HEK293 (cell line): ENCODE measurements at regions not wholly inside any gene's neighbourhood (a gene's known extent, or its start where the extent isn't known, plus 50 kb on each side); places are given as distances from the start of the nearest gene placed in this dataset.
A peak's percentile ranks its signal among the peaks of the same experiment; 100 is the strongest.

Source experiments
- CTCF ChIA-PET: fragments of 350-600 bp; formaldehyde crosslinking; extraction: SDS; loops from one replicate; lab custom pipeline; 2021; ENCODE audit warnings: antibody characterized with exemption; lab: Yijun Ruan, JAX
- POLR2A ChIA-PET: fragments of 300-600 bp; formaldehyde crosslinking; extraction: SDS; loops from one replicate; lab custom pipeline; 2020; ENCODE audit warnings: antibody characterized with exemption, inconsistent platforms; lab: Yijun Ruan, JAX
- H3K27ac ChIP-seq: fragments of 200-500 bp; sonication (Bioruptor generic); 2 replicates; pipeline ENCODE4 v1.5.1; 2014; ENCODE audit warnings: low read depth, low read length, control low read depth, inconsistent platforms; ENCODE audit errors: extremely low read depth
- H3K36me3 ChIP-seq, 2 experiments: fragments of 200-500 bp in 1 of 2; sonication (Bioruptor generic) in 1 of 2; 1 replicate in 1 of 2; 2 replicates in 1 of 2; pipeline ENCODE4 v1.5.1; 2014 to 2017; ENCODE audit warnings: inconsistent platforms in 2 of 2, low read length in 2 of 2; ENCODE audit not compliant: control insufficient read depth in 2 of 2, insufficient read depth in 1 of 2
- H3K4me1 ChIP-seq: fragments of 200-500 bp; sonication (Bioruptor generic); 2 replicates; pipeline ENCODE4 v1.5.1; 2014; ENCODE audit warnings: mild to moderate bottlenecking, low read length, inconsistent platforms; ENCODE audit not compliant: control insufficient read depth, insufficient read depth
- H3K4me3 ChIP-seq: 2 replicates; pipeline ENCODE4 v1.5.1; 2011; ENCODE audit warnings: low read depth, mild to moderate bottlenecking, control low read depth, low read length, moderate library complexity
- H3K9me3 ChIP-seq: fragments of 200-500 bp; sonication (Bioruptor generic); 2 replicates; pipeline ENCODE4 v1.5.1; 2014; ENCODE audit warnings: low read depth, low read length, inconsistent platforms; ENCODE audit not compliant: control insufficient read depth, insufficient read depth
- EGR2 ChIP-seq: fragments of 450-650 bp; formaldehyde crosslinking; IDR thresholded peaks from 2 replicates; pipeline ENCODE4 v1.5.1; 2016; ENCODE audit warnings: low read depth, missing biosample characterization, missing genetic modification characterization
- KLF8 ChIP-seq: fragments of 450-650 bp; formaldehyde crosslinking; IDR thresholded peaks from 2 replicates; pipeline ENCODE4 v1.5.1; 2016; ENCODE audit warnings: missing biosample characterization, missing genetic modification characterization
- MYNN ChIP-seq: fragments of 450-650 bp; formaldehyde crosslinking; IDR thresholded peaks from 2 replicates; pipeline ENCODE4 v1.5.1; 2016; ENCODE audit warnings: missing biosample characterization, missing genetic modification characterization, borderline replicate concordance
- ZBTB8A ChIP-seq: fragments of 450-650 bp; formaldehyde crosslinking; IDR thresholded peaks from 2 replicates; pipeline ENCODE4 v1.5.1; 2016; ENCODE audit warnings: missing biosample characterization, missing genetic modification characterization
- ZFHX2 ChIP-seq: fragments of 450-650 bp; formaldehyde crosslinking; conservative IDR thresholded peaks from 2 replicates; pipeline ENCODE4 v1.5.1; 2016; ENCODE audit warnings: missing biosample characterization, missing genetic modification characterization
- ZIC2 ChIP-seq: fragments of 450-650 bp; formaldehyde crosslinking; IDR thresholded peaks from 2 replicates; pipeline ENCODE4 v1.5.1; 2016; ENCODE audit warnings: missing biosample characterization, missing genetic modification characterization
- ZNF10 ChIP-seq: fragments of 450-650 bp; formaldehyde crosslinking; IDR thresholded peaks from 2 replicates; pipeline ENCODE4 v1.5.1; 2017; ENCODE audit warnings: missing biosample characterization, missing genetic modification characterization
- ZNF585B ChIP-seq: fragments of 450-650 bp; formaldehyde crosslinking; IDR thresholded peaks from 2 replicates; pipeline ENCODE4 v1.5.1; 2016; ENCODE audit warnings: missing biosample characterization, missing genetic modification characterization
- ZNF785 ChIP-seq: fragments of 450-650 bp; formaldehyde crosslinking; IDR thresholded peaks from 2 replicates; pipeline ENCODE4 v1.5.1; 2016; ENCODE audit warnings: missing biosample characterization, missing genetic modification characterization
- ZNF791 ChIP-seq: fragments of 450-650 bp; formaldehyde crosslinking; IDR thresholded peaks from 2 replicates; pipeline ENCODE4 v1.5.1; 2016; ENCODE audit warnings: missing biosample characterization, missing genetic modification characterization
- ZNF792 ChIP-seq: fragments of 450-650 bp; formaldehyde crosslinking; IDR thresholded peaks from 2 replicates; pipeline ENCODE4 v1.5.1; 2016; ENCODE audit warnings: missing biosample characterization, missing genetic modification characterization
- ZSCAN23 ChIP-seq: fragments of 450-650 bp; formaldehyde crosslinking; IDR thresholded peaks from 2 replicates; pipeline ENCODE4 v1.5.1; 2016; ENCODE audit warnings: missing biosample characterization, missing genetic modification characterization
- TF ChIP-seq, protein P1 (sequence below): fragments of 450-650 bp; formaldehyde crosslinking; IDR thresholded peaks from 2 replicates; pipeline ENCODE4 v1.5.1; 2016; ENCODE audit warnings: missing biosample characterization, missing genetic modification characterization
- TF ChIP-seq, protein P2 (sequence below): fragments of 450-650 bp; formaldehyde crosslinking; IDR thresholded peaks from 2 replicates; pipeline ENCODE4 v1.5.1; 2016; ENCODE audit warnings: missing biosample characterization, missing genetic modification characterization
- TF ChIP-seq, protein P3 (sequence below): fragments of 450-650 bp; formaldehyde crosslinking; IDR thresholded peaks from 2 replicates; pipeline ENCODE4 v1.5.1; 2016; ENCODE audit warnings: missing biosample characterization, missing genetic modification characterization
- TF ChIP-seq, protein P4 (sequence below): fragments of 450-650 bp; formaldehyde crosslinking; IDR thresholded peaks from 2 replicates; pipeline ENCODE4 v1.5.1; 2016; ENCODE audit warnings: missing biosample characterization, missing genetic modification characterization
- TF ChIP-seq, protein P5 (sequence below): fragments of 450-650 bp; formaldehyde crosslinking; IDR thresholded peaks from 2 replicates; pipeline ENCODE4 v1.5.1; 2016; ENCODE audit warnings: missing biosample characterization, missing genetic modification characterization

DNA sequence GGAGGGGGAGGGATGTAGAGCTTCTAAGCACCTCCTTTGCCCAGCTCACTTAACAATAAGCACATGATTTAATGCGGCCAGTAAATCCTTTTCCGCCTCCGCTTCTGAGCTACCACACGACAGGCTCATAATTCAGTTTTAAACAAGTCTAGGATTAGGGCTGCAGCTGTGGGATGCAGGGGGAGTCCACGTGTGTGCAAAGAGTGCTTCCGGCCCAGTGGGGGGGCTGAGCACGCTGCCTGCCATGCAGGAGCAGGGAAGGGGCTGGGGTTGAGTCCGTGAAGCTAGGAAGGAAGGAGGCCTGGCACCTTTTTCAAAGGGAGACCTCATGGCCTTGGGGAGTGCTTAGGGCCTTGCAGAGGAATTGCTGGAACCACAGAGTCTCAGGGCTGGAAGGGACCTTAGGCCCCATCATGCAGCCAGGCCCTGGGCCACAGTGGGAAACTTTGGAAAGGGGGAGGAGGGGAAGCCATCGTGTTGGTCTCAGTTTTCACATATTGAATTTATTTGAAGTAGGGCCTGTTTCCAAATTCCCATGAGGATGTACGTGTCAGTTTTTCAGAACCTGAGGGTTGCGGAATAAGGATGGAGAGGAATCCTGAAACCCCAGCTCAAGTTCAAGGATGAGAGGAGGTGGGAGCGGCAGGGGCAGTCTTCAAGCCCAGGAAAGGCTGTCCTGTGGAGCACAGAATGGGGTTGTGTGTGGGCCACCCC is 96.1 kb downstream of the VEGFA start (continued):
- TF ChIP-seq, protein P1, sequence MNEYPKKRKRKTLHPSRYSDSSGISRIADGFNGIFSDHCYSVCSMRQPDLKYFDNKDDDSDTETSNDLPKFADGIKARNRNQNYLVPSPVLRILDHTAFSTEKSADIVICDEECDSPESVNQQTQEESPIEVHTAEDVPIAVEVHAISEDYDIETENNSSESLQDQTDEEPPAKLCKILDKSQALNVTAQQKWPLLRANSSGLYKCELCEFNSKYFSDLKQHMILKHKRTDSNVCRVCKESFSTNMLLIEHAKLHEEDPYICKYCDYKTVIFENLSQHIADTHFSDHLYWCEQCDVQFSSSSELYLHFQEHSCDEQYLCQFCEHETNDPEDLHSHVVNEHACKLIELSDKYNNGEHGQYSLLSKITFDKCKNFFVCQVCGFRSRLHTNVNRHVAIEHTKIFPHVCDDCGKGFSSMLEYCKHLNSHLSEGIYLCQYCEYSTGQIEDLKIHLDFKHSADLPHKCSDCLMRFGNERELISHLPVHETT (tag by site-specific recombination) = no peak
- TF ChIP-seq MYNN (no peak), ZNF585B (tag by site-specific recombination) (no peak), KLF8 (tag by site-specific recombination) (no peak), ZIC2 (peak; percentile 87), ZNF785 (no peak), EGR2 (tag by site-specific recombination) (peak; percentile 69), ZNF791 (tag by site-specific recombination) (no peak), ZBTB8A (tag by site-specific recombination) (peak; percentile 30; the same call in 1 of the 2 replicates), ZSCAN23 (tag by site-specific recombination) (no peak), ZNF792 (tag by site-specific recombination) (no peak)
- TF ChIP-seq, protein P2, sequence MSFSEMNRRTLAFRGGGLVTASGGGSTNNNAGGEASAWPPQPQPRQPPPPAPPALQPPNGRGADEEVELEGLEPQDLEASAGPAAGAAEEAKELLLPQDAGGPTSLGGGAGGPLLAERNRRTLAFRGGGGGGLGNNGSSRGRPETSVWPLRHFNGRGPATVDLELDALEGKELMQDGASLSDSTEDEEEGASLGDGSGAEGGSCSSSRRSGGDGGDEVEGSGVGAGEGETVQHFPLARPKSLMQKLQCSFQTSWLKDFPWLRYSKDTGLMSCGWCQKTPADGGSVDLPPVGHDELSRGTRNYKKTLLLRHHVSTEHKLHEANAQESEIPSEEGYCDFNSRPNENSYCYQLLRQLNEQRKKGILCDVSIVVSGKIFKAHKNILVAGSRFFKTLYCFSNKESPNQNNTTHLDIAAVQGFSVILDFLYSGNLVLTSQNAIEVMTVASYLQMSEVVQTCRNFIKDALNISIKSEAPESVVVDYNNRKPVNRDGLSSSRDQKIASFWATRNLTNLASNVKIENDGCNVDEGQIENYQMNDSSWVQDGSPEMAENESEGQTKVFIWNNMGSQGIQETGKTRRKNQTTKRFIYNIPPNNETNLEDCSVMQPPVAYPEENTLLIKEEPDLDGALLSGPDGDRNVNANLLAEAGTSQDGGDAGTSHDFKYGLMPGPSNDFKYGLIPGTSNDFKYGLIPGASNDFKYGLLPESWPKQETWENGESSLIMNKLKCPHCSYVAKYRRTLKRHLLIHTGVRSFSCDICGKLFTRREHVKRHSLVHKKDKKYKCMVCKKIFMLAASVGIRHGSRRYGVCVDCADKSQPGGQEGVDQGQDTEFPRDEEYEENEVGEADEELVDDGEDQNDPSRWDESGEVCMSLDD = no peak
- TF ChIP-seq, protein P3, sequence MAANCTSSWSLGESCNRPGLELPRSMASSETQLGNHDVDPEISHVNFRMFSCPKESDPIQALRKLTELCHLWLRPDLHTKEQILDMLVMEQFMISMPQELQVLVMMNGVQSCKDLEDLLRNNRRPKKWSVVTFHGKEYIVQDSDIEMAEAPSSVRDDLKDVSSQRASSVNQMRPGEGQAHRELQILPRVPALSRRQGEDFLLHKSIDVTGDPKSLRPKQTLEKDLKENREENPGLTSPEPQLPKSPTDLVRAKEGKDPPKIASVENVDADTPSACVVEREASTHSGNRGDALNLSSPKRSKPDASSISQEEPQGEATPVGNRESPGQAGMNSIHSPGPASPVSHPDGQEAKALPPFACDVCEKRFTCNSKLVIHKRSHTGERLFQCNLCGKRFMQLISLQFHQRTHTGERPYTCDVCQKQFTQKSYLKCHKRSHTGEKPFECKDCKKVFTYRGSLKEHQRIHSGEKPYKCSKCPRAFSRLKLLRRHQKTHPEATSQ (tag by site-specific recombination) = no peak
- TF ChIP-seq, protein P4, sequence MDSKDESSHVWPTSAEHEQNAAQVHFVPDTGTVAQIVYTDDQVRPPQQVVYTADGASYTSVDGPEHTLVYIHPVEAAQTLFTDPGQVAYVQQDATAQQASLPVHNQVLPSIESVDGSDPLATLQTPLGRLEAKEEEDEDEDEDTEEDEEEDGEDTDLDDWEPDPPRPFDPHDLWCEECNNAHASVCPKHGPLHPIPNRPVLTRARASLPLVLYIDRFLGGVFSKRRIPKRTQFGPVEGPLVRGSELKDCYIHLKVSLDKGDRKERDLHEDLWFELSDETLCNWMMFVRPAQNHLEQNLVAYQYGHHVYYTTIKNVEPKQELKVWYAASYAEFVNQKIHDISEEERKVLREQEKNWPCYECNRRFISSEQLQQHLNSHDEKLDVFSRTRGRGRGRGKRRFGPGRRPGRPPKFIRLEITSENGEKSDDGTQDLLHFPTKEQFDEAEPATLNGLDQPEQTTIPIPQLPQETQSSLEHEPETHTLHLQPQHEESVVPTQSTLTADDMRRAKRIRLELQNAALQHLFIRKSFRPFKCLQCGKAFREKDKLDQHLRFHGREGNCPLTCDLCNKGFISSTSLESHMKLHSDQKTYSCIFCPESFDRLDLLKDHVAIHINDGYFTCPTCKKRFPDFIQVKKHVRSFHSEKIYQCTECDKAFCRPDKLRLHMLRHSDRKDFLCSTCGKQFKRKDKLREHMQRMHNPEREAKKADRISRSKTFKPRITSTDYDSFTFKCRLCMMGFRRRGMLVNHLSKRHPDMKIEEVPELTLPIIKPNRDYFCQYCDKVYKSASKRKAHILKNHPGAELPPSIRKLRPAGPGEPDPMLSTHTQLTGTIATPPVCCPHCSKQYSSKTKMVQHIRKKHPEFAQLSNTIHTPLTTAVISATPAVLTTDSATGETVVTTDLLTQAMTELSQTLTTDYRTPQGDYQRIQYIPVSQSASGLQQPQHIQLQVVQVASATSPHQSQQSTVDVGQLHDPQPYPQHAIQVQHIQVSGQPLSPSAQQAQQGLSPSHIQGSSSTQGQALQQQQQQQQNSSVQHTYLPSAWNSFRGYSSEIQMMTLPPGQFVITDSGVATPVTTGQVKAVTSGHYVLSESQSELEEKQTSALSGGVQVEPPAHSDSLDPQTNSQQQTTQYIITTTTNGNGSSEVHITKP (tag by site-specific recombination) = no peak
- TF ChIP-seq, protein P5, sequence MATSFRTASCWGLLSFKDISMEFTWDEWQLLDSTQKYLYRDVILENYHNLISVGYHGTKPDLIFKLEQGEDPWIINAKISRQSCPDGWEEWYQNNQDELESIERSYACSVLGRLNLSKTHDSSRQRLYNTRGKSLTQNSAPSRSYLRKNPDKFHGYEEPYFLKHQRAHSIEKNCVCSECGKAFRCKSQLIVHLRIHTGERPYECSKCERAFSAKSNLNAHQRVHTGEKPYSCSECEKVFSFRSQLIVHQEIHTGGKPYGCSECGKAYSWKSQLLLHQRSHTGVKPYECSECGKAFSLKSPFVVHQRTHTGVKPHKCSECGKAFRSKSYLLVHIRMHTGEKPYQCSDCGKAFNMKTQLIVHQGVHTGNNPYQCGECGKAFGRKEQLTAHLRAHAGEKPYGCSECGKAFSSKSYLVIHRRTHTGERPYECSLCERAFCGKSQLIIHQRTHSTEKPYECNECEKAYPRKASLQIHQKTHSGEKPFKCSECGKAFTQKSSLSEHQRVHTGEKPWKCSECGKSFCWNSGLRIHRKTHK (tag by site-specific recombination) = no peak
- TF ChIP-seq, all 188 proteins: peak for 5

DNA sequence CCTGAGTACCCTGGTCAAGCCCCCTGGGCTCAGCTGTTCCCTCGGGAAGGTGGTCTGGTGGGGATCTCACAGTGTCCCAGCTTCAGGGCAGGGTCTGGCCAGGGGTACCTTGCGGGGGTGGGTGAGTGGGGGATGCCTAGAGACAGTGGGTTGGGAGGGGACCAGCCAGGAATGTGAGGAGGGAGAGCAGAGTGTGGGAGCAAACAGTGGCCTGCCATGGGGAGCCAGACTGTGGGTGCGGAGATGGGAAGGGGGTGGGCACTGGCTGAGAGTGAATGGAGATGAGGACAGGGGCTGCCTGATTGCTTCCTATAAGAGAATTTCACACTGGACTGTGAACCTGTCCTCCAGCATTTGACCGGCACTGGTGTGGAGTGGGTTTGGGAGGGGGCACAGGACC is 95.1 kb downstream of the VEGFA start:
- H3K4me1 ChIP-seq = no peaks in the 10 kb centered on the region
- TF ChIP-seq ZNF10 (tag by site-specific recombination) (no peak), ZFHX2 (peak; percentile 75), EGR2 (tag by site-specific recombination) (peak; percentile 48; the same call in 1 of the 2 replicates)
- TF ChIP-seq, all 188 proteins: peak for 2
- ChIA-PET POLR2A (no interaction called here), CTCF (interaction anchor here (1.2 kb wide), 1 partner anchor 9 kb away, joined by 4 read pairs; no protein-coding TSS in a partner anchor)
- Histone ChIP-seq H3K27ac (no peak overlapping the region), H3K36me3 (no peaks in the 10 kb centered on the region), H3K4me3 (no peak overlapping the region), H3K9me3 (no peaks in the 10 kb centered on the region)
